Type B pancreatic cell (in vitro differentiated cells): ENCODE measurements at regions not wholly inside any gene's neighbourhood (a gene's known extent, or its start where the extent isn't known, plus 50 kb on each side); places are given as distances from the start of the nearest gene placed in this dataset.

Experiments used
- DNase-seq: peaks from one replicate; pipeline ENCODE4 v3.0.0; 2021; ENCODE audit warnings: mixed read lengths; ENCODE audit not compliant: unreplicated experiment; ENCODE audit errors: extremely low spot score
- H3K27ac Mint-ChIP-seq: 2 replicates; pipeline ENCODE4 v1.8.0; 2021; ENCODE audit warnings: mild to moderate bottlenecking, mixed read lengths
- H3K27me3 Mint-ChIP-seq: 2 replicates; pipeline ENCODE4 v1.8.0; 2021; ENCODE audit warnings: mixed read lengths
- H3K36me3 Mint-ChIP-seq: 2 replicates; pipeline ENCODE4 v1.8.0; 2021; ENCODE audit warnings: mixed read lengths
- H3K4me1 Mint-ChIP-seq: one replicate; pipeline ENCODE4 v1.8.0; 2021; ENCODE audit warnings: mixed read lengths; ENCODE audit not compliant: unreplicated experiment
- H3K4me3 Mint-ChIP-seq: 2 replicates; pipeline ENCODE4 v1.8.0; 2021; ENCODE audit warnings: mild to moderate bottlenecking, mixed read lengths
- H3K9me3 Mint-ChIP-seq: 2 replicates; pipeline ENCODE4 v1.8.0; 2021; ENCODE audit warnings: mixed read lengths
- CTCF ChIP-seq: fragments of 200-600 bp; sonication (generic); conservative IDR thresholded peaks from 2 replicates; pipeline ENCODE4 v1.5.0; 2021; ENCODE audit warnings: antibody characterized with exemption, mild to moderate bottlenecking

- Mint-ChIP-seq H3K27ac (no peak overlapping the region), H3K9me3 (no peaks in the 10 kb centered on the region), H3K27me3 (no peaks in the 10 kb centered on the region), H3K4me3 (no peak overlapping the region), H3K36me3 (no peaks in the 10 kb centered on the region), H3K4me1 (peaks cover 9% of the 10 kb centered on the region)
- no peak for TF ChIP-seq CTCF
- DNase-seq = no peak
Measured at GRCh38 chr6:19738010-19738409, 99.2 kb upstream of the ID4 start.

GRCh38 chr6:19749722-19750121 is 87.4 kb upstream of the ID4 start:
- no peaks in the 10 kb centered on the region for H3K27me3 Mint-ChIP-seq

GRCh38 chr6:19752746-19753145 is 84.4 kb upstream of the ID4 start:
- no peaks in the 10 kb centered on the region for H3K36me3 Mint-ChIP-seq
- peaks cover 27% of the 10 kb centered on the region for H3K4me1 Mint-ChIP-seq
- H3K9me3 Mint-ChIP-seq = peaks cover 4% of the 10 kb centered on the region
- TF ChIP-seq CTCF = no peak
- no peaks in the 10 kb centered on the region for H3K27me3 Mint-ChIP-seq
- no peak for DNase-seq
- peak overlapping the region; percentile 9 for H3K4me3 Mint-ChIP-seq
- peak overlapping the region; percentile 41 for H3K27ac Mint-ChIP-seq

More at GRCh38 chr6:19749722-19750121, 87.4 kb upstream of the ID4 start:
- Mint-ChIP-seq H3K9me3 (peaks cover 4% of the 10 kb centered on the region), H3K4me3 (no peak overlapping the region), H3K27ac (no peak overlapping the region), H3K36me3 (no peaks in the 10 kb centered on the region), H3K4me1 (peaks cover 20% of the 10 kb centered on the region)
- TF ChIP-seq CTCF = no peak
- no peak for DNase-seq

GRCh38 chr6:19753826-19754225 is 83.3 kb upstream of the ID4 start:
- H3K27me3 Mint-ChIP-seq = no peaks in the 10 kb centered on the region
- peak overlapping the region; percentile 41 for H3K27ac Mint-ChIP-seq
- H3K36me3 Mint-ChIP-seq = no peaks in the 10 kb centered on the region
- peaks cover 4% of the 10 kb centered on the region for H3K9me3 Mint-ChIP-seq
- no peak for DNase-seq
- peak overlapping the region; percentile 29 for H3K4me3 Mint-ChIP-seq
- TF ChIP-seq CTCF = no peak
- H3K4me1 Mint-ChIP-seq = peaks cover 27% of the 10 kb centered on the region

GRCh38 chr6:19754686-19755085 is 82.5 kb upstream of the ID4 start:
- Mint-ChIP-seq H3K4me1 (peaks cover 27% of the 10 kb centered on the region), H3K27ac (no peak overlapping the region), H3K27me3 (no peaks in the 10 kb centered on the region), H3K9me3 (peaks cover 4% of the 10 kb centered on the region), H3K36me3 (no peaks in the 10 kb centered on the region), H3K4me3 (peak overlapping the region; percentile 8)
- DNase-seq = no peak
- TF ChIP-seq CTCF = no peak

- Mint-ChIP-seq H3K4me1 (peaks cover 27% of the 10 kb centered on the region), H3K9me3 (peaks cover 4% of the 10 kb centered on the region), H3K27me3 (no peaks in the 10 kb centered on the region), H3K27ac (no peak overlapping the region), H3K4me3 (no peak overlapping the region), H3K36me3 (no peaks in the 10 kb centered on the region)
- no peak for TF ChIP-seq CTCF
- DNase-seq = no peak
Measured at GRCh38 chr6:19755181-19755580, 82.0 kb upstream of the ID4 start.
